IMR-90 (cell line): ENCODE measurements at regions not wholly inside any gene's neighbourhood (a gene's known extent, or its start where the extent isn't known, plus 50 kb on each side); places are given as distances from the start of the nearest gene placed in this dataset.

Experiments
- ATAC-seq: fragments of 200-7000 bp; cut with Tn5 transposase; 2 replicates; pipeline ENCODE4 v1.9.1; 2020; ENCODE audit warnings: low read depth, mild to moderate bottlenecking, moderate library complexity
- BruUV-seq: library from RNA; stranded (reverse); fragments of 400-500 nt; replicated peaks from 2 replicates; lab custom pipeline; 2021; lab: Mats Ljungman, UMichigan
- CTCF ChIA-PET: fragments of 300-600 bp; formaldehyde crosslinking; extraction: SDS; loops from one replicate; lab custom pipeline; 2021; ENCODE audit warnings: antibody characterized with exemption; lab: Yijun Ruan, JAX
- POLR2A ChIA-PET: fragments of 300-600 bp; sonication (Branson Sonifier 250); formaldehyde crosslinking; loops from one replicate; lab custom pipeline; 2022; ENCODE audit warnings: antibody characterized with exemption; ENCODE audit not compliant: unreplicated experiment; lab: Charles Lee
- DNase-seq: peaks from one replicate; pipeline ENCODE4 v3.0.0; 2013
- H2AFZ ChIP-seq: replicated peaks from 2 replicates; pipeline ENCODE3; 2013; ENCODE audit warnings: low read length, mild to moderate bottlenecking; ENCODE audit not compliant: poor library complexity
- H2AK5ac ChIP-seq: 2 replicates; pipeline ENCODE4 v1.6.1; 2013; ENCODE audit warnings: low read depth, low read length, inconsistent platforms
- H2AK9ac ChIP-seq: replicated peaks from 2 replicates; pipeline ENCODE3; 2013; ENCODE audit warnings: mild to moderate bottlenecking, low read depth, low read length, moderate library complexity; ENCODE audit not compliant: poor library complexity
- H2BK120ac ChIP-seq: 2 replicates; pipeline ENCODE4 v1.6.1; 2013; ENCODE audit warnings: low read depth, low read length, inconsistent platforms
- H2BK15ac ChIP-seq: 3 replicates; pipeline ENCODE4 v1.6.1; 2013; ENCODE audit warnings: low read depth, low read length, inconsistent platforms
- H2BK20ac ChIP-seq: 2 replicates; pipeline ENCODE4 v1.6.1; 2013; ENCODE audit warnings: low read depth, mild to moderate bottlenecking, inconsistent platforms, low read length, moderate library complexity
- H2BK5ac ChIP-seq: 2 replicates; pipeline ENCODE4 v1.6.1; 2013; ENCODE audit warnings: mild to moderate bottlenecking, low read depth, low read length, inconsistent platforms; ENCODE audit not compliant: poor library complexity, severe bottlenecking
- H3K14ac ChIP-seq: replicated peaks from 2 replicates; pipeline ENCODE4 v1.6.1; 2013; ENCODE audit warnings: low read depth, low read length, inconsistent platforms
- H3K18ac ChIP-seq: 2 replicates; pipeline ENCODE4 v1.6.1; 2013; ENCODE audit warnings: low read depth, low read length, control low read depth
- H3K23ac ChIP-seq: 2 replicates; pipeline ENCODE4 v1.6.1; 2013; ENCODE audit warnings: low read depth, low read length, inconsistent platforms
- H3K27ac ChIP-seq: 2 replicates; pipeline ENCODE4 v1.5.1; 2013; ENCODE audit warnings: mild to moderate bottlenecking, control low read depth, low read length; ENCODE audit not compliant: insufficient read depth
- H3K27me3 ChIP-seq: 2 replicates; pipeline ENCODE4 v1.6.1; 2013; ENCODE audit warnings: low read length; ENCODE audit not compliant: control insufficient read depth, insufficient read depth
- H3K36me3 ChIP-seq: 2 replicates; pipeline ENCODE4 v1.6.1; 2013; ENCODE audit warnings: low read length, mixed read lengths; ENCODE audit not compliant: control insufficient read depth, insufficient read depth
- H3K4ac ChIP-seq: 2 replicates; pipeline ENCODE4 v1.6.1; 2013; ENCODE audit warnings: low read depth, low read length, inconsistent platforms
- H3K4me1 ChIP-seq: 2 replicates; pipeline ENCODE4 v1.6.1; 2013; ENCODE audit warnings: low read length, mixed read lengths; ENCODE audit not compliant: control insufficient read depth, insufficient read depth
- H3K4me2 ChIP-seq: 2 replicates; pipeline ENCODE4 v1.6.1; 2013; ENCODE audit warnings: low read depth, mild to moderate bottlenecking, control low read depth, low read length, moderate library complexity
- H3K4me3 ChIP-seq: 2 replicates; pipeline ENCODE4 v1.5.1; 2013; ENCODE audit warnings: low read depth, mild to moderate bottlenecking, control low read depth, low read length, moderate library complexity; ENCODE audit not compliant: insufficient read depth
- H3K56ac ChIP-seq: 2 replicates; pipeline ENCODE4 v1.6.1; 2013; ENCODE audit warnings: low read length, inconsistent platforms; ENCODE audit not compliant: insufficient read depth; ENCODE audit errors: extremely low read depth
- H3K79me1 ChIP-seq, 2 experiments: 2 replicates each; pipeline ENCODE4 v1.6.1; 2013; ENCODE audit warnings: low read length in 2 of 2, inconsistent platforms in 1 of 2, low read depth in 1 of 2
- H3K9ac ChIP-seq: 2 replicates; pipeline ENCODE4 v1.6.1; 2013; ENCODE audit warnings: low read depth, low read length, control low read depth
- H3K9me1 ChIP-seq: 2 replicates; pipeline ENCODE4 v1.6.1; 2013; ENCODE audit warnings: low read length, inconsistent platforms; ENCODE audit not compliant: insufficient read depth
- H3K9me3 ChIP-seq: 2 replicates; pipeline ENCODE4 v1.6.1; 2013; ENCODE audit warnings: low read length; ENCODE audit not compliant: control insufficient read depth, insufficient read depth
- H4K20me1 ChIP-seq: 2 replicates; pipeline ENCODE4 v1.6.1; 2013; ENCODE audit warnings: low read length, inconsistent platforms; ENCODE audit not compliant: insufficient read depth
- H4K5ac ChIP-seq: 2 replicates; pipeline ENCODE4 v1.6.1; 2013; ENCODE audit warnings: mild to moderate bottlenecking, low read depth, low read length, control low read depth
- H4K8ac ChIP-seq, 2 experiments: 2 replicates each; pipeline ENCODE4 v1.6.1; 2013; ENCODE audit warnings: low read depth in 2 of 2, low read length in 2 of 2, control low read depth in 1 of 2, inconsistent platforms in 1 of 2
- H4K91ac ChIP-seq: 2 replicates; pipeline ENCODE4 v1.6.1; 2013; ENCODE audit warnings: low read depth, low read length, inconsistent platforms; ENCODE audit not compliant: insufficient read depth
- SMC3 ChIP-seq: fragments of 150-350 bp; IDR thresholded peaks from 2 replicates; pipeline ENCODE4 v1.6.1; 2016; ENCODE audit warnings: low read depth, mild to moderate bottlenecking, antibody characterized with exemption, low read length, moderate library complexity
- WGBS, 2 experiments: methylation state at CpG; one replicate each; pipeline versions ENCODE4 v1.1.5 to v1.1.7; 2013; ENCODE audit warnings: missing lambda C conversion rate in 2 of 2; ENCODE audit not compliant: insufficient read length in 1 of 2; ENCODE audit errors: extremely low coverage in 2 of 2; 5-methylcytosine and 5-hydroxymethylcytosine counted together
- dilution Hi-C: fragments of 300-500 bp; cut with HindIII; formaldehyde crosslinking; loops from one replicate; pipeline ENCODE4 v1.14.3; 2018; ENCODE audit warnings: low sequenced_read_pairs; ENCODE audit not compliant: unreplicated experiment
- in situ Hi-C: fragments of 300-500 bp; cut with MboI; formaldehyde crosslinking; loops from 3 replicates; pipeline ENCODE4 v1.14.3; 2019; ENCODE audit warnings: low sequenced_read_pairs, inconsistent platforms, mixed read lengths
- intact Hi-C: fragments of 100-400 bp; cut with micrococcal nuclease; formaldehyde crosslinking; loops from 2 replicates; pipeline ENCODE4 v1.10.0; 2022

- 65% methylated on average over 2 of the region's 3 CpGs; no CpG with 5 or more reads in 1 of the 2 experiments for WGBS, 2 experiments
- H2BK120ac ChIP-seq: no peak overlapping the region
- H3K36me3 ChIP-seq: no peaks in the 10 kb centered on the region
- H4K5ac ChIP-seq: no peak overlapping the region
- no peak overlapping the region for H3K4me3 ChIP-seq
- peaks cover 2% of the 10 kb centered on the region for H3K9me3 ChIP-seq
- no peak for DNase-seq
- ChIA-PET CTCF (no interaction called here), POLR2A (no interaction called here)
- H2AFZ ChIP-seq: no peak overlapping the region
- no peaks in the 10 kb centered on the region for H4K20me1 ChIP-seq
- no peak overlapping the region for H3K27ac ChIP-seq
- in situ Hi-C loops (no loop called here), intact Hi-C loops (no loop called here), dilution Hi-C loops (no loop called here)
- peaks cover 2% of the 10 kb centered on the region; the same call in 1 of the 2 replicates for H3K4me1 ChIP-seq
- H4K91ac ChIP-seq: no peak overlapping the region
- H3K9me1 ChIP-seq: peaks cover 3% of the 10 kb centered on the region; the same call in 1 of the 2 replicates
- no peak overlapping the region for H3K23ac ChIP-seq
- no peak overlapping the region for H3K56ac ChIP-seq
- H3K18ac ChIP-seq: no peak overlapping the region
- H3K9ac ChIP-seq: no peak overlapping the region
- no TSS peak for BruUV-seq
- no peak overlapping the region for H2BK5ac ChIP-seq
- H3K79me1 ChIP-seq: no peaks in the 10 kb centered on the region
- H2AK5ac ChIP-seq: no peak overlapping the region
- H4K8ac ChIP-seq: no peak overlapping the region
- H2AK9ac ChIP-seq: no peak overlapping the region
- peaks cover 65% of the 10 kb centered on the region for H3K27me3 ChIP-seq
- ATAC-seq: no peak
- no peak for TF ChIP-seq SMC3
- no peak overlapping the region for H3K14ac ChIP-seq
- no peak overlapping the region for H3K4me2 ChIP-seq
- no peak overlapping the region for H2BK20ac ChIP-seq
- H2BK15ac ChIP-seq: no peak overlapping the region
- no peak overlapping the region for H3K4ac ChIP-seq
These were observed 125.3 kb upstream of the ETS2 start for GRCh38 chr21:38680401-38680800.
